Activated naive CD4-positive, alpha-beta T cell treated with anti-CD3 and anti-CD28 coated beads, Interleukin-2, amount 10 ng/mL, durations not matched to agents 7 days and 5 days (primary cell): ENCODE measurements at regions not wholly inside any gene's neighbourhood (a gene's known extent, or its start where the extent isn't known, plus 50 kb on each side); places are given as distances from the start of the nearest gene placed in this dataset.

Source experiments
- CTCF ChIA-PET: fragments of 350-600 bp; sonication (Branson Sonifier 250); formaldehyde crosslinking; loops from one replicate; lab custom pipeline; 2021; ENCODE audit warnings: antibody characterized with exemption; lab: Charles Lee
- DNase-seq: peaks from one replicate; pipeline ENCODE4 v3.0.0-alpha.2; 2020
- H3K27ac Mint-ChIP-seq: one replicate; pipeline ENCODE4 v1.8.0; 2021; ENCODE audit warnings: mild to moderate bottlenecking, moderate library complexity, mixed read lengths
- H3K27me3 Mint-ChIP-seq: one replicate; pipeline ENCODE4 v1.8.0; 2021; ENCODE audit warnings: mild to moderate bottlenecking, mixed read lengths
- H3K36me3 Mint-ChIP-seq: one replicate; pipeline ENCODE4 v1.8.0; 2021; ENCODE audit warnings: mixed read lengths
- H3K4me1 Mint-ChIP-seq: one replicate; pipeline ENCODE4 v1.8.0; 2021; ENCODE audit warnings: mixed read lengths
- H3K4me3 Mint-ChIP-seq: one replicate; pipeline ENCODE4 v1.8.0; 2021; ENCODE audit warnings: mild to moderate bottlenecking, moderate library complexity, mixed read lengths
- H3K9me3 Mint-ChIP-seq: one replicate; pipeline ENCODE4 v1.8.0; 2021; ENCODE audit warnings: mixed read lengths

DNA sequence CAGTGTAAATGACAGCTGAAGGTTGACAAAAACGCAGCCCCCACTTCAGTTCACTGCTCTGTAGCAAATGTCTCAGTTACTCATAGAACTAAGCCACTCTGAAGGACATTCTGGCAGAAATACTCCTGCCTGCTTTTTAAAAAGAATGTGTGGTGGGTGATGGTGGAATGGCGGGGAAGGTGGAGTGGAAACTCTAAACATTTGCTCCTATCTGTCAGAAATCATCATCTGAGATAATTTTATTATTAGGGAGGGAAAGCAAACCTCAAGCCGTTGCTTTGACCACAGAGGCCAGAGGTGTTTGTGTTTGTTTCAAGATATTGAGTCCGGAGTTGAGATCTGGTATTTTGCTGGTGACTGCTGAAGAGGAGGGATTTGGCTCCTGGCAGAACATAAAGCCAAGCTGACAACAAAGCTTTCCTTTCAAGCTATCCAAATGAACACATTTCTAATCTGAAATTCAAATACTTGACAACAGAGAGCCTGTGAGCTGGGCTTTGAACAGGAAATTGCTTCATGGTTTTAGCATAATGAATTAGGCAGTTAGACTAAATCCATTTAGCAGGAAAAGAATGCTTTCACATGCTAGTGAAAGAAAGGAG is 362.7 kb downstream of the CSNK1G3 start:
- DNase-seq, result no peak
- CTCF ChIA-PET, result no interaction called here
- H3K27me3 Mint-ChIP-seq, result no peaks in the 10 kb centered on the region
- no peaks in the 10 kb centered on the region for H3K4me1 Mint-ChIP-seq
- H3K9me3 Mint-ChIP-seq, result no peaks in the 10 kb centered on the region
- H3K27ac Mint-ChIP-seq, result no peak overlapping the region
- no peak overlapping the region for H3K4me3 Mint-ChIP-seq
- no peaks in the 10 kb centered on the region for H3K36me3 Mint-ChIP-seq

DNA sequence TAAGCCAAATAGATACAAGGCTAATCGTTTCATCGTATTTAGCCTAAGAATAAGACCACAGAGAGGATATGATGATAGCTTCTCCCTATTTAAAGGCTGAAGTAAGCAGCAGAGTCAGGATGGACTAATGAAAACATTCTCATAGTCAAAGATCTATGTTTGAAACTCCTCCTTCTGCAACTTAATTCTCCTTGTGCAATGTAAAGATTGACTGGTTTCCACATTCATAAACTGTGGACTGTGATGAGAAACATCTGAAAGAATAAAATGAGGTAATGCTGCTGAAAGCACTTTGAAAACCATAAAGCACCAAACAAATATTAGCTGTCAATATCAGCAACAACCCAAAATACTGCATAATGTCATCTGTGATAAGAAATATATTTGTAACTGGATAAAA is 361.9 kb downstream of the CSNK1G3 start:
- no peaks in the 10 kb centered on the region for H3K27me3 Mint-ChIP-seq
- CTCF ChIA-PET, result no interaction called here
- H3K4me1 Mint-ChIP-seq, result no peaks in the 10 kb centered on the region
- no peak overlapping the region for H3K27ac Mint-ChIP-seq
- H3K36me3 Mint-ChIP-seq, result no peaks in the 10 kb centered on the region
- no peaks in the 10 kb centered on the region for H3K9me3 Mint-ChIP-seq
- no peak for DNase-seq
- H3K4me3 Mint-ChIP-seq, result no peak overlapping the region

DNA sequence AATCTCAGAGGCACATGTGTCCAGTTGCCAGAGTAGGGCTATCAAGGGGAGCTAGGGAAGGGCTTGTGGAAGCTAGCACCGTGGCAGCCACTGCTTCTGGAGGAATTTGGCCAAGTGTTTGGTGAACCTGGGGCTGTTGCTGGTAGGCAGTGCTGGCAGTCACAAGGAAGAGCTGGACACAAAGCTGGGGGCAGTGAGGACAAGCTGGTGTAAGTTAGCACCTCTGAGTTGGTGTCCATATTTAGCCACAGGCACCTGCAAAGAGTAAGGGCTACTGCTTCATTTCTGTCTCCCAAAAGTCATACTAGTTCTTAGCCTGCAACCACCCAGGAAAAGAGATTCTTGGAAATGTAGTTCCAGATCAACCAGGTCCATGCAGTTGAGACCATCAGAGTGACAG is 359.4 kb downstream of the CSNK1G3 start:
- no peaks in the 10 kb centered on the region for H3K36me3 Mint-ChIP-seq
- H3K27ac Mint-ChIP-seq, result no peak overlapping the region
- no peaks in the 10 kb centered on the region for H3K27me3 Mint-ChIP-seq
- H3K4me3 Mint-ChIP-seq, result no peak overlapping the region
- CTCF ChIA-PET, result no interaction called here
- peaks cover 2% of the 10 kb centered on the region for H3K9me3 Mint-ChIP-seq
- DNase-seq, result no peak
- no peaks in the 10 kb centered on the region for H3K4me1 Mint-ChIP-seq

DNA sequence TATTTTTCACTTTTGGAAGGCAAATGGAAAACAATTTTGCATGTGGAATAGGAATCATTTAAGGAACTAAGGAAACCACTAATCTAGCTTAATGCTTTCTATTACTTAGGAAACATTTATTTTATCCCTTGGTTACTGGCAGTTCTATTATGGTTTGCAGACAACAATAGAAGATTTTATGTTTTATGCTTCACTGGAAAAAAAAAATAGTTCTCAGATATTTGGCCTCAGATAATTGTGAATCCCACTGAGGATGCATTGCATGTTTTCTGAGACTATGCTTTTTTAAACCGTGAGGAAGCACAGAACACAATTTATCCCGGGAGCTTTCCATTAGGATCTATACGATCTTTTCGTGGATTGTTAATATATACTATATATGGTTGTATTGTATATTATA is 356.9 kb downstream of the CSNK1G3 start:
- H3K36me3 Mint-ChIP-seq, result no peaks in the 10 kb centered on the region
- CTCF ChIA-PET, result no interaction called here
- no peaks in the 10 kb centered on the region for H3K4me1 Mint-ChIP-seq
- DNase-seq, result no peak
- no peak overlapping the region for H3K27ac Mint-ChIP-seq
- H3K9me3 Mint-ChIP-seq, result peaks cover 2% of the 10 kb centered on the region
- no peak overlapping the region for H3K4me3 Mint-ChIP-seq
- H3K27me3 Mint-ChIP-seq, result no peaks in the 10 kb centered on the region

DNA sequence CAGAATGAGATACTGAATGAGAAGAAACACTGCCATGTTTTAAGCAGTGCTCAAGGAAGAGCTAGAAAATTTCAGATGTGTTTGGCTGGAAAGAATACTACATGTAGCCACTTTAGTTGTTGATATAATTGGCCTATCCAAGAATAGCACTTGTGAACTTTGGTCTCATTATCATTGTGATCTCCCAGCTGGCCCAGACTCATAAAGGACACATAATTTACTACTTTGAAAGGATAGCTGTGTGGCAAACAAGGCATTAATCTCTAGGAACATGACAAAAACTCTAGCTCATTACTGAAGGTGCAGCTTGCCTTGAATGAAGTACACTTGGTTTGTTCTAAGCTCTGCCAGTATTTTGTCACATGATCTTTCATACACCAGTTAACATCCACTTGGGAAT is 356.3 kb downstream of the CSNK1G3 start:
- CTCF ChIA-PET, result no interaction called here
- H3K4me3 Mint-ChIP-seq, result no peak overlapping the region
- no peak for DNase-seq
- H3K27me3 Mint-ChIP-seq, result no peaks in the 10 kb centered on the region
- H3K9me3 Mint-ChIP-seq, result peaks cover 2% of the 10 kb centered on the region
- H3K27ac Mint-ChIP-seq, result no peak overlapping the region
- H3K4me1 Mint-ChIP-seq, result no peaks in the 10 kb centered on the region
- no peaks in the 10 kb centered on the region for H3K36me3 Mint-ChIP-seq

DNA sequence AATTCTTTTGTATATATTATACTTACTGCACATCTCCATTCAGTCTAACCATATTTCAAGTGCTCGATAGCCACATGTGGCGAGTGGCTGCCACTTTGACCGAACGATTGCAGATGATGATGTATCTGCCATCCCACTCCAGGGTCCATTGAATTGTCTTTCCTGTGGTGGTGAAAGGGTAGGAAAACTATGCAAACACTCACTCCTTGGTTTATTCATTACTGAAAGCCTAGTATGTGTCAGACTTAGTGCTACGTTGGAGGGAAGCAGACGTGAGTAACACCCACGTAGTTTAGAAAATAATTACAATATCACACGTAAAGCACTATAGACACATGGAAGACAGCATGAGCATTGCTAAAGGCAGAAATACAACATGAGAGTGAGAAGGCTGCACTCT is 353.7 kb downstream of the CSNK1G3 start:
- Mint-ChIP-seq H3K27ac (no peak overlapping the region), H3K36me3 (no peaks in the 10 kb centered on the region), H3K4me1 (no peaks in the 10 kb centered on the region), H3K9me3 (peaks cover 2% of the 10 kb centered on the region), H3K4me3 (no peak overlapping the region), H3K27me3 (no peaks in the 10 kb centered on the region)
- DNase-seq, result no peak
- CTCF ChIA-PET, result no interaction called here

DNA sequence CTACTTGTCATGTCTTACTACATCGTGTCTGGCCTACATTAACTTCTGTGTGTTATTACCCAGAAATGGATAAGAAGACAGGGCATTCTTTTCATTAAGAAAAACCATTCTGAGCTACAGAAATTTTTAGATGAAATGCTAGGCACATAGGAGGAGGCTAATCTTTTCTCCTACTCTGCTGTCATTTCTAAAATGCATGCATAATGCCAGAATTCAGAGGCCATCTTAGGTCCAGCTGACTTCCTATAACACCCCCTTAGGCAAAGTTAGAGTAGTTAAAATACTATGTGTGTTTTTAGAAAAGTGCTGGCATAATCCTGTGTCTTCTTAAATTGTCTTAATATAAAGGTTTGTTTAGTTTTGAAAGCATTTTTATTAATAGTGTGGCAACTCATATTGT is 352.6 kb downstream of the CSNK1G3 start:
- DNase-seq, result no peak
- CTCF ChIA-PET, result no interaction called here
- H3K4me1 Mint-ChIP-seq, result no peaks in the 10 kb centered on the region
- H3K4me3 Mint-ChIP-seq, result no peak overlapping the region
- no peak overlapping the region for H3K27ac Mint-ChIP-seq
- H3K27me3 Mint-ChIP-seq, result no peaks in the 10 kb centered on the region
- H3K36me3 Mint-ChIP-seq, result no peaks in the 10 kb centered on the region
- H3K9me3 Mint-ChIP-seq, result peaks cover 2% of the 10 kb centered on the region

DNA sequence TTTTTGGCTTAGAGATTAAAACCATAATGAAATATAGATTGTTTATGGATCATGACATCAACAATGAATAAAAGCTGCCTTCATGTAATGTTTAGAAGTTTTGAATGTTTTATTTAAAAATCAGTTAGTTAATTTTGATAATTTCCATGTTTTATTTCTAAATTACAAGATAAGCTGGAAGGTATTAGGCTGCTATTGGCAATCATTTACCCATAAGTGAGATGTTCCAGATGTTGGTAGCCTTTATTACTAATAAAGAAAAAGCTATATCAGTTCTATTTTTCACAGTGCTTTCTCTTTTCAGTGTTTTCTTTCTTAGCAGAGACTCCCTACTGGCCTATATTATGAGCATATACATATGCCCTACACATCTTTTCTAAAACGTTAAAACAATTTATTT is 347.0 kb downstream of the CSNK1G3 start:
- no peaks in the 10 kb centered on the region for H3K9me3 Mint-ChIP-seq
- H3K27me3 Mint-ChIP-seq, result no peaks in the 10 kb centered on the region
- no peaks in the 10 kb centered on the region for H3K4me1 Mint-ChIP-seq
- DNase-seq, result no peak
- H3K27ac Mint-ChIP-seq, result no peak overlapping the region
- no peaks in the 10 kb centered on the region for H3K36me3 Mint-ChIP-seq
- no peak overlapping the region for H3K4me3 Mint-ChIP-seq
- CTCF ChIA-PET, result no interaction called here

DNA sequence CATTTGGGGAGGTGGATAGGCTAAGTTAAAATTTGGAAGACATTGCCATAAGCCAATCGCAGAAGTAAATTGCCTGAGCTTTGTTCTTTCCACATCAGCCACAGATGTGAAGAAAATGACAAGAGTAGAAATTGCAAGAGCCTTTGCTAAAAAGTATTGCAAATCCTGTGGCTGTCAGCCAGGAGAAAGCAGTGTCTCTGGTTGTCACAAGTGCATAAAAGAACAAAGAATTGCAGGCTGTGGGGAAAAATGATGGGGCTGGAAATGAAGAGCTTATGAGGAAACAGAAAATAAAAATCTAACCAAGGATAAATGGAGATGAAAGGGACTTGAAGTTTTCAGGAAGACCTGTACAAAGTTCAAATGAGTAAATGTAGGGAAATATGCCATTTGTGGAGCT is 344.8 kb downstream of the CSNK1G3 start:
- Mint-ChIP-seq H3K27me3 (no peaks in the 10 kb centered on the region), H3K4me3 (no peak overlapping the region), H3K36me3 (no peaks in the 10 kb centered on the region), H3K27ac (no peak overlapping the region), H3K9me3 (no peaks in the 10 kb centered on the region), H3K4me1 (no peaks in the 10 kb centered on the region)
- CTCF ChIA-PET, result no interaction called here
- no peak for DNase-seq

DNA sequence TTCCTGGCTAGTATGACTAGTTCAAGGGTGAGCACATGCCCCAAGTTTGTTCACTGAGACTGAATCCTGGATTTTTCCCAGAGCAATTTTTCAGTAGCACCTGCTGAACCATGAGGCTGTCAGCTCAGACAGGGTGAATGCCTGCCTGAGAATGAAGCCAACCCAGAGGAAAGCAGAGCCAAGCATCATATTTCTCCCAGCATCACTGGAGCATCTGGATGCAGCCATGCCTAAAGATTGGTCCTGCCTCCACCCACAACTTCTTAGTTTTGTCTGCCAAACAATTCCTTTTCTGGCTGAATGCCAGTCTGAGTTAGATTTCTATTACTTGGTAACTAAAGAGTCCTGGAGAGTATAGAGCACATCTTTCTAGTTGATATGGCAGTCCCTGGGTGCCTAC is 343.6 kb downstream of the CSNK1G3 start:
- H3K4me1 Mint-ChIP-seq, result no peaks in the 10 kb centered on the region
- no peaks in the 10 kb centered on the region for H3K9me3 Mint-ChIP-seq
- no peak overlapping the region for H3K4me3 Mint-ChIP-seq
- H3K27me3 Mint-ChIP-seq, result no peaks in the 10 kb centered on the region
- CTCF ChIA-PET, result no interaction called here
- H3K36me3 Mint-ChIP-seq, result no peaks in the 10 kb centered on the region
- H3K27ac Mint-ChIP-seq, result no peak overlapping the region
- no peak for DNase-seq

DNA sequence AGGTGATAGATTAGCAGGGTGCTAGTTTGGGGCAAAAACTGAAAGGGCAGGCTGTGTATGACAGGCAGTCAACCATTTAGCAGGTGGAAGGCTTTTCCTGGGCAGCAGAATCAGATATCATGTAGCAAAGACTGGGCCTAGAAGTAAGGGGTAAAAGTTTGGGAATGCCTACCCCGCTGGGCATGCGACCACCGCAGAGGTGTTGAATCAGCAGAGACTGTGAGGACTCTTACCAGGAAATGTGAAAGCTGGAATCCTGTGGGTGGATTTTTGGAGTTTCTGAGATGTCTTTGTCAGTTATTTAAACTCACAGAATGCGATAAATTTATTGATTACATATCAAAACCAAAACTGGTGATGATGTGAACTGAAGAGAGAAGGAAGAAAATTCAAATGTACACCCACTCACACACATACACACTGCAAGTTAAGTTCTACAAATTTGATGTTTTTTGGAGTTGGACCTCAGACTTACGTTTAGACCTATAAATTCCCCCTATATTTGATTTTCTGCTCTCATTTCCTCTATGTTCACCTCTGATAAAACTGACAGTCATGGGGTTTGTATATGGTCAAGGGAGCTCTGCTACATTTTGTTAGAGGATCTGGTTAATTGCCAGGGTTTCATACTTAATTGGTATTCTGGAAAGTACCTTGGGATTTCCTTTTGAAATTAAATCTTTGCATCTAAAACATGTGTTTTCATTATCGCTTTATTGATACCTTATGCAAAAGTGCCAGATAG is 333.6 kb downstream of the CSNK1G3 start:
- DNase-seq, result no peak
- H3K27me3 Mint-ChIP-seq, result no peaks in the 10 kb centered on the region
- peaks cover 1% of the 10 kb centered on the region for H3K9me3 Mint-ChIP-seq
- H3K27ac Mint-ChIP-seq, result no peak overlapping the region
- no peaks in the 10 kb centered on the region for H3K4me1 Mint-ChIP-seq
- CTCF ChIA-PET, result no interaction called here
- H3K4me3 Mint-ChIP-seq, result no peak overlapping the region
- no peaks in the 10 kb centered on the region for H3K36me3 Mint-ChIP-seq

DNA sequence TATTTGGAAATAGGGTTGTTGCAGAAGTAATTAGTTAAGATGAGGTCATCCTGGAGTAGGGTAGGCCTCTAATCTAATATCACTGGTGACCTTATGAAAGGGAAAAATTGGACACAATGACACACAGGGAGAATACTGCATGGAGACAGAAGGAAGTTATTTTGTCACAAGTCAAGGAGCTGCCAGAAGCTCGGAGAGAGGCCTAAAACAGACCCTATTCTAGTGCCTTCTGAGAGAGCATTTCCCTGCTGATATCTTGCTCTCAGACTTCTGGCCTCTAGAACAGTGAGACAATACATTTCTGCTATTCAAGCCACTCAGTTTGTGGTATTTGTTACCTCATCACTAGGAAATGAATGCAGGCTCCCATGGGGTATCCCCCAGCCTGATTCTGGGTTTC is 332.9 kb downstream of the CSNK1G3 start:
- H3K36me3 Mint-ChIP-seq, result no peaks in the 10 kb centered on the region
- H3K4me1 Mint-ChIP-seq, result no peaks in the 10 kb centered on the region
- DNase-seq, result no peak
- no peak overlapping the region for H3K4me3 Mint-ChIP-seq
- CTCF ChIA-PET, result no interaction called here
- peaks cover 3% of the 10 kb centered on the region for H3K9me3 Mint-ChIP-seq
- H3K27me3 Mint-ChIP-seq, result no peaks in the 10 kb centered on the region
- H3K27ac Mint-ChIP-seq, result no peak overlapping the region

DNA sequence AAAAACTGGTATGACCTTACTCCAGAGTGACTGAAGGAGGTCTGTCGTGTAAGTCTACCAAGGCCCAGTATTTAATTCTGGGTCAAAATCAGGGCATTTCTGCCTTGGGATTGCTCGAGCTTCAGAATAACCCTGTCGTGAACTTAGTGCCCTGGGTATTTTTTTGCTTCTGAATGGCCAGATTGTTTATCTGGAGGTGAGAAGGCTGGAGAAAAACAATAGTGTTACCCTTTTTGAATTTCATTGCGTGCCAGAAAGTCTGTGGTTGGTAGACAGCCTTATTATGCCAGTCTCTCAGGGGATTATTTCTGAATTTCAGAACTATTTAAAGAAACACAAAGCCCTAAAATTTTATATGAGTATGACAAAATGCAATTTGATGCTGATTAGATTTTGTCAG is 323.4 kb downstream of the CSNK1G3 start:
- H3K4me3 Mint-ChIP-seq, result no peak overlapping the region
- CTCF ChIA-PET, result no interaction called here
- no peaks in the 10 kb centered on the region for H3K36me3 Mint-ChIP-seq
- DNase-seq, result no peak
- H3K9me3 Mint-ChIP-seq, result peaks cover 3% of the 10 kb centered on the region
- no peaks in the 10 kb centered on the region for H3K4me1 Mint-ChIP-seq
- H3K27ac Mint-ChIP-seq, result no peak overlapping the region
- no peaks in the 10 kb centered on the region for H3K27me3 Mint-ChIP-seq

DNA sequence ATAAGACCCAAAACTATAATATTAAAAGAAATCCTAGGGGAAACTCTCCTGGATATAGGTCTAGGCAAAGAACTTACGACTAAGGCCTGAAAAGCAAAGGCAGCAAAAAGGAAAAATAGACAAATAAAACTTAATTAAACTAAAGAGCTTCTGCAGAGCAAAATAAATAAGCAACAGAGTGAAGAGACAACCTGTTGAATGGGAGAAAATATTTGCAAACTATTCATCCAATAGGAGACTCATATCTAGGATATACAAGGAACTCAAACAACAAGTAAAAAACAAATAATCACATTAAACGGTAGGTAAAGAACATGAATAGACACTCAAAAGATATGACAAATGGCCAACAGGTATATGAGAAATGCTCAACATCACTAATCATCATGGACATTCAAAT is 318.6 kb downstream of the CSNK1G3 start:
- H3K9me3 Mint-ChIP-seq, result peaks cover 4% of the 10 kb centered on the region
- no peaks in the 10 kb centered on the region for H3K27me3 Mint-ChIP-seq
- no peaks in the 10 kb centered on the region for H3K4me1 Mint-ChIP-seq
- H3K36me3 Mint-ChIP-seq, result no peaks in the 10 kb centered on the region
- CTCF ChIA-PET, result no interaction called here
- H3K27ac Mint-ChIP-seq, result no peak overlapping the region
- no peak for DNase-seq
- H3K4me3 Mint-ChIP-seq, result no peak overlapping the region

DNA sequence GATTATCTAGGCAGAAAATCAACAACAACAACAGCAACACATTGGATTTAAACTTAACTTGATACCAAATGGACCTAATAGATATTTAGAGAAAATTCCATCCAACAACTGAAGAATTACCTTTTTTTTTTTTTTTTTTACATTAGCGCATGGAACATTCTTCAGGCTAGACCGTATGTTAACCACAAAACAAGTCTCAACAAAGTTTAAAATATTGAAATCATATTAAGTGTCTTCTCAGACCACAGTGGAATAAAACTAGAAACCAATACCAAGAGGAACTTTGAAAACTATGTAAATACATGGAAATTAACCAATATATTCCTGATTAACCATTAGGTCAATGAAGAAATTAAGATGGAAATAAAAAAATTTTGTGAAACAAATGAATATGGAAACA is 315.8 kb downstream of the CSNK1G3 start:
- H3K4me3 Mint-ChIP-seq, result no peak overlapping the region
- no peaks in the 10 kb centered on the region for H3K36me3 Mint-ChIP-seq
- H3K27ac Mint-ChIP-seq, result no peak overlapping the region
- H3K9me3 Mint-ChIP-seq, result peaks cover 10% of the 10 kb centered on the region
- H3K4me1 Mint-ChIP-seq, result no peaks in the 10 kb centered on the region
- CTCF ChIA-PET, result no interaction called here
- DNase-seq, result no peak
- H3K27me3 Mint-ChIP-seq, result no peaks in the 10 kb centered on the region
